HPDE6-E6E7 (cell line): ENCODE measurements at regions not wholly inside any gene's neighbourhood (a gene's known extent, or its start where the extent isn't known, plus 50 kb on each side); places are given as distances from the start of the nearest gene placed in this dataset.
"Not testable (repeated sequence)": the region's sequence is repeated elsewhere in the genome, so short reads cannot be mapped to it uniquely, and the experiment has no call there.

Experiments
- DNase-seq: peaks from one replicate; pipeline ENCODE4 v3.0.0; 2011; ENCODE audit warnings: missing footprints; ENCODE audit errors: extremely low spot score

DNA sequence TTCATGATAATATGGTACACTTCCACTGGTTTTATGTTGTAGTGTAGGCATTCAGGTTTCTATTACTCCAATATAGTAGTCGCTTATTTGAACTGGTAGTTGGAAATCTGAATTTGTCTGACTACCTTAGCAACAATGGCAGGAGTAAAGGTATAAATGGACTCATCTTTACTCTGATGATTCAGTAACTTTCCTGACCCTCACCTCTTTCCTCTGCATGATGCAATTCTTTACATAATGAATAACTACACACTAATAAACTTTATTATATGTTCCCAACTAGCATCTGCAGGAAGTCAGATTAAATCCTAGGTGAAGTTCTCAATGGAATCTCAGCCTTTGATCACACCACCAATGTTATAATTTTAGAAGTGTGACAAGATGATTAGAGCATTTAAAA lies 70.5 kb upstream of the ATP2B1 start:
- peak; percentile 34 for DNase-seq

DNA sequence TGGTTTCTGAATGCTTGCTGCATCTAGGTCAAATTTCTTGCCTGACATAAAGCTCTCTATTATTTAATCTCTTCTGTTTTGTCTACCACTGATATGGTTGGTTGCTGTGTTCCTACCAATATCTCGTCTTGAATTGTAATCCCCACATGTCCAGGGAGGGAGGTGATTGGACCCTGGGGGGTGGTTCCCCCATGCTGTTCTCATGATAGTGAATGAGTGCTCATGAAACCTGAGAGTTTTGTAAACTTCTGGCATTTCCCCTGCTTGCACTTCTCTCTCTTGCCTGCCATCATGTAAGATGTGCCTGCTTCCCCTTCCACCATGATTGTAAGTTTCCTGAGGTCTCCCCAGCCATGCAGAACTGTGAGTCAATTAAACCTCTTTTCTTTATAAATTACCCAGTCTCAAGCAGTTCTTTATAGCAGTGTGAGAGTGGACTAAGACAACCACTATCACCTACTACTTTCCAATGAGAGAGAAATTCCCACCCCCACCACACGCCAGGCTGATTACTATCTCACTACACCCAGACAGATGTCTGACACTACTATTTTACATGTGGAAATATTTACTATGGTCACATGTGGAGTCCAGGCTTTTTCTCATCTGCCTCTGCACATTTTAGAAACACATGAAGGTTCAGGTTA lies 69.2 kb upstream of the ATP2B1 start:
- DNase-seq: no peak

DNA sequence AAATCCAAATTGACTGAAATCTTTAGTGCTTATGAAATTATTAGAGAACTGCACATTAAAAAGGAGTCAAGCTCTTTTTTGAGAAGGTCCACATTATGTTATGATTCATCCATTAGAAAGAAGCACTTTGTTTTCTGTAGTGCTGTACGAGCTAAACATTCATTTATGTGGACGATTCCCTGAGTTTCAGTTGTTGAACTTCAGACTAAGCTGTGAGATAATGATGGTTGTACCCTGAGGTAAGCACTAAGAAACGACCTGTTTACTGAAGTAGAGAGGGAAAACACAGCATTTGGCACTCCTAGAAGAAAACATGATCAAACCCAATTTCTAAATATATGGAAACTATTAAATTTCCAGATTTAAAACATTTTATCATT lies 67.3 kb upstream of the ATP2B1 start:
- DNase-seq: no peak

DNA sequence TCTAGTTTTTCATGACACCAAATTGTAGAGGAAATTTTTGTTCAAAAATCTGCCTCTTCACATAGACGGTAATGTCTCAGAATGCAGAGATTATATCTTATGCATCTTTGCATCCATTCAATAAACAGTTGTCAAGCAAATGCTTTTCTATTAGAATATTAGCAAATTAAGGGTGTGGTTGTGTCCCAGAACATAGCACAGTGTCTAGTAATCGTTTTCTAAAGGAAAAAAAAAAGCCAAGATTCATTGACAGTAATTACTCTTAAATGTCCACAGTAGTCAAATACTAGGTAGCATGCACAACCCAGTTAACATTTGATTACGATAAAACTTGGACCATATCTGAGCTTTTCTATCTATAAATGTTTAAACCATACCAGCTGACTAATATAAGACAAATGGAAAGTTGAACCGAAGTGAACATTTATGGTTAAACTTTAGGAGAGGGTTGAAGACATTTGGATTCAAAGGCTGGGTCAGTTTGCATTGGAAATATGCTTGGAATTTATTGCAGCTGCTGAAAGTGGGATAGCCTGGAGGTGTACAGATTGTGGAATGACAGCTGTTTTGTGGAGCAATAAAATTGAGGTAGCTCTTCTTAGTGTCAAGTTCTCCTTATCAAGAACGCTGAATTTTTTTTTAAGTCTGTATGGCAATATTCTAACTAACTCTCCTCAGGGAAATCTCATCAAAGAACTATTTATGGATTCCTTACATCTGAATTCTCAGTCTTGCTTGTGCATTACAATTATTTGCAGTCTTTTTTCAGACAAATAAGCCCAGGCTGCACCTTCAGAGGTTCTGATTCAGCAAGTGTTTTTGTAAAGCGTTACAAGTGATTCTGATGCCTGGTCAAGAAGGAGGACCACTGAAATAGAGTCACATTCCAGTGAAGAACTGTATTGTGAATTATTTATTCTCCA lies 66.7 kb upstream of the ATP2B1 start:
- no peak for DNase-seq

DNA sequence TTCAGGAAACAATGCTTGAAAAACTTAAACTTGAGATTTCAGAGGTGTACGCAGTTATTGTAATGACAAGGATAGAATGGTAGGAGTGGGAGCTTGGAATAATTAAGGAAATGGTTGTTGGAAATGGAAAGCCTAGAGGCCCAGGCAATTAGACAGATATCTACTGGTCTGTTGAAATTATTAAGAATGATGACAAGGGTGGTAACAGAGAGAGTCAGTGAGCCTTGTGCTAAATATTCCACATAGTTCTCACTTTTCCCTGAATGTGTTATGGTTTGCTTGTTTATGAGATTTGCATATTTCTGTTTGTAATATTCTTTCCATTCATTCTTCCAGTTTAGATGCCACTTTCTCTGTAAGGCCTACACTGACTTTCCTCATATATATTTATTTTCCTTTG lies 66.0 kb upstream of the ATP2B1 start:
- DNase-seq: no peak

DNA sequence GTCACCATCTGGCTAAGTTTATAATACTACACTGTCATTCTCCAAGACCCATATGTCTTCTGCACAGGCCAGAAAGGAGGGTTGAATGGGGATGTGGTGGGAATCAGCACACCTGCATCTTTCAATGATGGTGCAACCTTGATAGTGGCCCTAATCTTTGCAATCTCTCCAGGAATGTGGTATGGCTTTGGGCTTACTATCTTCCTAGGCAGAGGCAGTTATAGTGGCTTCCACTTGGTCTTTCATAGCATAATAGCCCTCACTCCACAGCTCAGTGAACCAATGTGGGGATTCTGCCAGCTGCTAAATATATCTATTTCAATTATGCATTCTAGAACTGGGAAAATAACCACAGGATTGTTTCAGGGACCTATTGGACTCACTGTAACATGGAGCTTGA lies 61.8 kb upstream of the ATP2B1 start:
- DNase-seq: no peak

DNA sequence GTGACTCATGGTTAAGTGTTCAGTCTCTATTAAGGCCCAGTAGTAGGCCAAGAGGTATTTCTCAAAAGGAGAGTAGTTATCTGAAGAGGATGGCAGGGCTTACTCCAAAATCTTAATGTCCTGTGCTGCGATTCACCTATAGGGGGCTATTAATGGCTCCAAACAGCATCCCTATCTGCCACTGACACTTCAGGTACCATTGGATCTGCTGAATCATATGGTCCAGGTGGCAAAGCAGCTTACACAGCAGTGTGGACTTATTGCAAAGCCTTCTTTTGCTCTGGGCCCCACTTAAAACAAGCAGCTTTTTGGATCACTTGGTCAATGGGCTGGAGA lies 60.8 kb upstream of the ATP2B1 start:
- no peak for DNase-seq

DNA sequence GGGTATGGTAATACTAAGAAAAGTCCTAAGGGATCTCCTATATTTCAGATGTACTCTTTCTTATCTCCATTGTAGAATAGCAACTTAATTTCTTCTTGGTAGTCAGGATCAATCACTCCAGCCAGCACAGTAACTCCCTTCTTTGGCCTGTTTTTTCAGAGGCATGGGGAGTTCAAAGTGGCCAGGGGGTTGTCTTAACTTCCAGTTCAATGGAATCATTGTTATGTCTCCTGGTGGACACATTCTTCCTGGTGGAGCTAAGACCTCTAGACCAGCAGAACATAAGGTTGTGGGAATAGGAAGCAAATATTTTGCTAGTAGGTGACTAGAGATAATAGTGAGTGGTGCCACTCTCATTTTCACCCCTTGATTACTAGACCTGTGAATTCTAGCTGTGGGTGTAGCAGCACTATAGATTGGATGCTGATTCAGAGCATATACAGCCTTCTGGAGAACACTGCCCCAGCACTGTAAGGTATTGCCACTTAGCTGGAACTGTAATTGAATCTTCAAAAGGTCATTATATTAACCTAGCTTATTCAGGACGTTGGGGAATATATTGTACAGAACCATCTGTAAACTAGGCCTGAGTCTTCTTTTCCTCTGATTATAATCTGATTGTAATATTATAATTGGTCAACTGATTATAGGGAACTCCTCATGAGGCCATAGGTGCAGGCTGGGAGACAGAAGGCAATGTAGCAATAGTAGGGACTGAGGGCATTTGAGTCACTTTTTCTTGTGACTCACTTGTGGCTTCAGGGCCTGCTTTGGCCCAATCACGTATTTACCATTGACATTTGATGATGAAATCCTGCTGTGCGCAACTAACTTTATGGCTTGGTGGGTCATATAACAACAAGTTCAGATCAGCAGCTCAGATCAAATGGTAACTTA lies 60.2 kb upstream of the ATP2B1 start:
- peak; percentile 72 for DNase-seq

DNA sequence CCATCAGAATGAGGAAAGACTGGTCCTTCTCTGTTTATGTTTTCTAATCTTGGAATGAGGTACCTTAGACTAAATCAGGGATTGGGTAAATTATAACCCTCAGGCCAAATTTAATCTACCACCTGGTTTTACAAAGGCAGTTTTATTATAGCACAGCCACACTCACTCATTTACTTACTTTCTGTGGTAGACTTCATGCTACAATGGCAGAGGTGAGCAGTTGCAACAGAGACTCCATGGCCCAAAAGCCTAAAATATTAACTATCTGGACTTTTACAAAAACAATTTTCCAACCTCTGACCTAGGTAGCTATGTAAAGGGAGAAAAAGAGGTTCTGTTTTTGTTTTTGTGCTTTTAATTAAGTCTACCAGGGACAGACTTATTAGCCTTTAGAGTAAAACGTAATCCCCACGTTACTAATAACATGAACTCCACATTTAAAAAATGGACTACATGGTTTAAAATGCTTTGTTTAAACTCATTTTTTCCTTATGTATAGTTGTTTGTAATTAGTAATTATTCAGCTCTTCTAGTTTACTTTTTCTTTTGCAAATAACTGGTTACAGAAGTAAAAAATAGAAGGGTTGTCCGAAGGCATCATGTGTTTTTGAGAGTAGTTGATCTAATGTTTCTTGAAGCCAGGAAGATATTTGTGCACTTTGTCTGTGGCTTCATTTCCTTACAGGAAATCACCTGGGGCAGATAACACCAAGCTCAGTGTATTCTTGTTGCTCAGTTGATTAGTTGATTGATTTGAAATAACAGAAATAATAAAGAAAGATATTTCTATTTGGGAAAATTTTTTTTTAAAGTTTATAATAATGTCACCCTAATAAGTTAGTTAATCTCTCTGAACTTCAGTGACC lies 57.6 kb upstream of the ATP2B1 start:
- no peak for DNase-seq

DNA sequence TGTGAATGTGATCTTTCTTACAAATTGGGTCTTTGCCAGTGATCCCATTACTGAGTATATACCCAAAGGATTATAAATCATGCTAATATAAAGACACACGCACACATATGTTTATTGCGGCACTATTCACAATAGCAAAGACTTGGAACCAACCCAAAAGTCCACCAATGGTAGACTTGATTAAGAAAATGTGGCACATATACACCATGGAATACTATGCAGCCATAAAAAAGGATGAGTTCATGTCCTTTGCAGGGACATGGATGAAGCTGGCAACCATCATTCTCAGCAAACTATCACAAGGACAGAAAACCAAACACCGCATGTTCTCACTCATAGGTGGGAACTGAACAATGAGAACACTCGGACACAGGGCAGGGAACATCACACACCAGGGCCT lies 55.5 kb upstream of the ATP2B1 start:
- not testable (repeated sequence) for DNase-seq

DNA sequence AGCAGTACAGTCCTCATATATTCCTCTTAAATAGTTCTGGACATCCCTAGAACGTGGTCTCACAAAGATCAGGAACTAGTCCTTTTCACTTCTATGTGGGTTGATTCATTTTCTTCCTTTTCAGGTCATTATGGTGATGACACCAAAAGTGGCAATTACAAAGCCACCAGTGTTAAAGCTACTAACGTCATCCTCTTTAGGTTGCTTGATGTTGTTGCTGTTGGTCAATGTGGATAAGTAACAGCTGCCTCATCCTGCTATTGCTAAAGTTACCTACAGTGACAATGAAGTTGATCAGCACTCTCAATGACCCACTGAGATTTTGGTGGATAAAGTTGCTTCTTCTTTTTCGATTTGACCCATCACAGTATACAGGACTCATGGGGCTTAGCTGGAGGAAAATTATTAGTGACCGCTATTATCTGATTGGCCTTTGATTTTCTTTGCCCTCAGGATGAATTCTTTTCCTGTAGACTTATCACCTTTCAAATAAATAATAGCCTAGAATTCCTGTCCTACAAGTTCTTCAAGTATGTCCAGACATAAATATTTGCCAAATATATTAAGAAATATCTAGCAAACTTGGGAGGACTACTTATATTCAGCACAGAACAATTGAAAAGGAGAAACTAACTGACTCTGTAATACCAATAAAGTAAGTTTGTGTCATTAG lies 54.0 kb upstream of the ATP2B1 start:
- DNase-seq: no peak

DNA sequence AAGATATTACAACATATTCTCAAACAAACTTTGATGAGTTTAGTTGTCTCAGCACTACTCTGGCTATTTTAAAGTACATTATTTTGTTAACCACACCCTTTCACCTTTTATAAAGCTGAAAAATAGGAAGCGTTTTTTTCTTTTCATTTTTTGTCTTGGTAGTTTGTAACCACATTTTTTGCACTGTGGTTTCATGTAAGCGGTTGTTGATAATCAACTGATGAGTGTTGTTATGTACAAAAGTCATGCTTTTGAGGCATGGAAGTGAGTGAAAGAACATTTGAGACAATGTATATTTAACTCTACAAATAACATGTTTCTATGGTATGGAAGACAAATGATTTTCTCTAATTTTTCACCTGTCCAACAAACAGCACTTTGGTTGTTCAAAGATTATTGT lies 52.1 kb upstream of the ATP2B1 start:
- DNase-seq: no peak
